ENCODE measurements at regions not wholly inside any gene's neighbourhood (a gene's known extent, or its start where the extent isn't known, plus 50 kb on each side); places are given as distances from the start of the nearest gene placed in this dataset.

DNA sequence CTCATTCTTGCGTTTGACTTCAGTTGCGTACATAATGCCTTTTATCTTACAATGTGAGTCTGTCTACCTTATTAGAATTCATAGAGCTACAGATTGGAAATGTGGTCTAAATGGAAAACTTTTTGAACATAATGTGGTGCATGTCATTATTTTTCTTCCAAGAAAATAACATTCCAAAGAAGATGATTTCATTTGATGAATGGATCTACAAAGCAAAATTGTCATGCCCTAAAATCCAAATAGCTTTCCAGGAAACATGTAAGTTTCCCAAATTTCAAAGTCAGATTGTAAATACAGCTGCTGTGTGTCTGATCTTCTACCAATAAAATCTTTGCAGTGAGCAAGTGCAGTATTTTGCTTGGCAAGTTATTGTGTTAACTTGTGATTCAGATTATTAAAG, 101.8 kb upstream of the FZD8 start:
- Histone ChIP-seq H3K9ac (replicated peaks in 1 of 4; ENCODE audit: extremely low read depth in 1 of 4, low read depth in 3 of 4, low read length in 3 of 4) (no peak overlapping the region), H3K4ac (replicated peaks; ENCODE audit: insufficient read length, low read depth, low read length) (no peak overlapping the region), H3K4me2 (ENCODE audit: insufficient read depth in 1 of 2, low read depth in 2 of 2, low read length in 2 of 2) (no peak overlapping the region), H3K79me1 (ENCODE audit: low read depth, low read length) (no peaks in the 10 kb centered on the region), H3K23me2 (ENCODE audit: low read depth, low read length) (no peaks in the 10 kb centered on the region; the same call in 1 of the 2 replicates), H3K36me3 (ENCODE audit: control insufficient read depth in 2 of 4, insufficient read depth in 4 of 4, low read length in 3 of 4) (no peaks in the 10 kb centered on the region), H2BK120ac (replicated peaks; ENCODE audit: low read depth, low read length) (no peak overlapping the region), H3K9me3 (ENCODE audit: insufficient read depth in 2 of 2, low read depth in 1 of 2, low read length in 1 of 2) (no peaks in the 10 kb centered on the region), H3K27ac (ENCODE audit: low read depth, low read length) (no peak overlapping the region), H4K5ac (ENCODE audit: insufficient read length, low read depth, low read length) (no peak overlapping the region), H3K27me3 (replicated peaks in 1 of 4; ENCODE audit: control insufficient read depth in 3 of 4, extremely low read depth in 1 of 4, insufficient read depth in 3 of 4, low read length in 3 of 4) (no peaks in the 10 kb centered on the region), H3K14ac (ENCODE audit: insufficient read length) (no peak overlapping the region), H4K91ac (replicated peaks; ENCODE audit: insufficient read length, low read length) (no peak overlapping the region), H4K20me1 (replicated peaks in 1 of 2; ENCODE audit: control insufficient read depth in 1 of 2, insufficient read depth in 2 of 2, low read length in 2 of 2) (no peaks in the 10 kb centered on the region), H2BK15ac (ENCODE audit: low read length) (no peak overlapping the region), H3K4me3 (ENCODE audit: extremely low read depth in 1 of 4, insufficient read depth in 2 of 4, low read depth in 3 of 4, low read length in 4 of 4) (no peak overlapping the region), H3K18ac (ENCODE audit: extremely low read depth, low read length) (no peak overlapping the region), H2AK5ac (ENCODE audit: low read depth, low read length) (no peak overlapping the region), H2BK20ac (ENCODE audit: low read length) (no peak overlapping the region), H2BK12ac (ENCODE audit: low read depth, low read length) (no peak overlapping the region), H3K23ac (ENCODE audit: insufficient read length) (no peak overlapping the region), H3K4me1 (replicated peaks in 1 of 4; ENCODE audit: control insufficient read depth in 3 of 4, insufficient read depth in 4 of 4, low read length in 3 of 4) (peaks cover 0 to 2% (median 0%) of the 10 kb centered on the region in 4 experiments; a peak in 2 of 7 replicates), H2BK5ac (ENCODE audit: low read depth, low read length) (no peak overlapping the region), H4K8ac (ENCODE audit: extremely low read depth, insufficient read depth, low read length) (no peak overlapping the region), H2AFZ (ENCODE audit: low read length) (no peak overlapping the region), H3K79me2 (ENCODE audit: control insufficient read depth in 1 of 2, insufficient read depth in 2 of 2, low read length in 2 of 2) (no peaks in the 10 kb centered on the region), H3K56ac (replicated peaks; ENCODE audit: insufficient read length, low read depth, low read length) (no peak overlapping the region)
- TF ChIP-seq TAF7 (optimal IDR thresholded peaks at IDR 0.05; ENCODE audit: borderline replicate concordance, low read depth, low read length) (no peak), GABPA (IDR thresholded peaks at IDR 0.05; ENCODE audit: borderline replicate concordance, insufficient read depth, low read length) (no peak), E2F6 (IDR thresholded peaks at IDR 0.05) (no peak), EGR1 (IDR thresholded peaks at IDR 0.05; ENCODE audit: borderline replicate concordance, low read depth, low read length) (no peak), CBX5 (IDR thresholded peaks at IDR 0.05; ENCODE audit: low read depth, low read length) (no peak), SP2 (IDR thresholded peaks at IDR 0.05; ENCODE audit: low read length) (no peak)
- DNase-seq (ENCODE audit: low read depth in 1 of 2, low spot score in 2 of 2) = no peak
- FAIRE-seq = no peak
- ChIA-PET CTCF (ENCODE audit: partially characterized antibody) (interaction anchor here (0.7 kb wide), 1 partner anchor 25 kb away, joined by 3 read pairs; no protein-coding TSS in a partner anchor), POLR2A (ENCODE audit: partially characterized antibody) (no interaction called here)
- 94% methylated on average over 2 of the region's 2 CpGs; no CpG with 5 or more reads in 1 of the 2 experiments for WGBS, 2 experiments (ENCODE audit: extremely low coverage in 1 of 2, insufficient coverage in 1 of 2, insufficient read length in 1 of 2, insufficient replicate concordance in 2 of 2, low coverage in 1 of 2, low lambda C conversion rate in 2 of 2, missing lambda C conversion rate in 1 of 2)
